ENCODE measurements at regions not wholly inside any gene's neighbourhood (a gene's known extent, or its start where the extent isn't known, plus 50 kb on each side); places are given as distances from the start of the nearest gene placed in this dataset.

DNA sequence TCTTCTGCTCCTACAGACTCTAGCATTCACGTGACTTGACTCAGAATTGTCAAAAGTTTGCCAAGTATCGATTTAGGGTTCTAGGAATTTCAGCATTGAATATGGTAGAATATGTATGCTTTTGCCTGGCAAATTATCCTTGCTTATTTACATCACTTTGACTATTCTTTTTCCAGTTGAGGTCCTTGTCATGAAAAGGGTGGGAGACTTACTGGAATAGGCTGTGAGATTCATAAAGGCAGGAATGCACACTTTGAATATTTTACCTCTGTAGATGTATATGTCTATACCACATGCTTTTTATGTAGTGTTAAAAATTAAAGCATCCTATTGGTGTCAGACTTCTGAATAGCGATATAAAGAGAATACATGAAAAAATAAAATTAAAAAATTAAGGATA, 378.8 kb upstream of the RARB start:
- TF ChIP-seq, protein P1, sequence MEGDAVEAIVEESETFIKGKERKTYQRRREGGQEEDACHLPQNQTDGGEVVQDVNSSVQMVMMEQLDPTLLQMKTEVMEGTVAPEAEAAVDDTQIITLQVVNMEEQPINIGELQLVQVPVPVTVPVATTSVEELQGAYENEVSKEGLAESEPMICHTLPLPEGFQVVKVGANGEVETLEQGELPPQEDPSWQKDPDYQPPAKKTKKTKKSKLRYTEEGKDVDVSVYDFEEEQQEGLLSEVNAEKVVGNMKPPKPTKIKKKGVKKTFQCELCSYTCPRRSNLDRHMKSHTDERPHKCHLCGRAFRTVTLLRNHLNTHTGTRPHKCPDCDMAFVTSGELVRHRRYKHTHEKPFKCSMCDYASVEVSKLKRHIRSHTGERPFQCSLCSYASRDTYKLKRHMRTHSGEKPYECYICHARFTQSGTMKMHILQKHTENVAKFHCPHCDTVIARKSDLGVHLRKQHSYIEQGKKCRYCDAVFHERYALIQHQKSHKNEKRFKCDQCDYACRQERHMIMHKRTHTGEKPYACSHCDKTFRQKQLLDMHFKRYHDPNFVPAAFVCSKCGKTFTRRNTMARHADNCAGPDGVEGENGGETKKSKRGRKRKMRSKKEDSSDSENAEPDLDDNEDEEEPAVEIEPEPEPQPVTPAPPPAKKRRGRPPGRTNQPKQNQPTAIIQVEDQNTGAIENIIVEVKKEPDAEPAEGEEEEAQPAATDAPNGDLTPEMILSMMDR (conservative IDR thresholded peaks at IDR 0.05), result no peak
- TF ChIP-seq ZFX (IDR thresholded peaks at IDR 0.05), result no peak

Measured in C4-2B (cell line).